ENCODE measurements at regions not wholly inside any gene's neighbourhood (a gene's known extent, or its start where the extent isn't known, plus 50 kb on each side); places are given as distances from the start of the nearest gene placed in this dataset.
"Not testable (repeated sequence)": the region's sequence is repeated elsewhere in the genome, so short reads cannot be mapped to it uniquely, and the experiment has no call there.

DNA sequence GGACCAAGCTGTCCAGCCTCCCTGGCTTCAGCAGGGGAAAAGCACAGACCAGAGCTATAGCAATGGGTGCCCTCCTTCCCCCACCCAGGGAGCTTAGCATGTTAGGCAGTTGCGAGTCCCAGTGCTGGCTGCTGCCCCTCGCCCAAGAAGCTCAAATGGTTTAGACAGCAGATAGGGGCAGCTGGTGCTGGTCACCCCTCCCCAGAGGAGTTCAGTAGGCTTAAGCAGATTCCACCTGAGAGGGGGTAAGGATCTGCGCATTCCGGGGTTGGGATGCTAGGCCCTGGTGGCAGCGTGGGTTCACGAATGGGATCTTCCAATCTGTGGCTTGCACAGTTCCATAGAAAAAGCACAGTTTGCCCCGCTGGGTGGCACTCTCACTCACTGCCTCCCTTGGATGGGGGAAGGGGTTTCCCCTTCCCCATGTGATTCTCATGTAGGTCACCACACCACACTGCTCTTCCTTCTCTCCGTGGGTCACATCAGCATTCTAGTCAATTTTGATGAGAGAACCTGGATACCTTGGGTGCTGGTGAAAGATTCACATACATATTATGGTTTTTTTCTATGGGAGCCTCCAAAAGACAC lies 665.6 kb downstream of the C12orf50 start:
- Histone ChIP-seq H3K9me3 (ENCODE audit: control insufficient read depth, low read length) (no peaks in the 10 kb centered on the region), H3K27me3 (ENCODE audit: control insufficient read depth, insufficient read depth) (no peaks in the 10 kb centered on the region), H3K27ac (ENCODE audit: low read length) (no peak overlapping the region), H3K4me3 (ENCODE audit: low read length) (no peak overlapping the region), H3K4me1 (ENCODE audit: control insufficient read depth, insufficient read depth, low read length) (no peaks in the 10 kb centered on the region)
- no peak for ATAC-seq
- intact Hi-C loops (cut with DNase I), result no loop called here
- DNase-seq, result peak in 1 of 3 donors; percentile 11
- WGBS, result 96% methylated on average over 8 of the region's 8 CpGs

DNA sequence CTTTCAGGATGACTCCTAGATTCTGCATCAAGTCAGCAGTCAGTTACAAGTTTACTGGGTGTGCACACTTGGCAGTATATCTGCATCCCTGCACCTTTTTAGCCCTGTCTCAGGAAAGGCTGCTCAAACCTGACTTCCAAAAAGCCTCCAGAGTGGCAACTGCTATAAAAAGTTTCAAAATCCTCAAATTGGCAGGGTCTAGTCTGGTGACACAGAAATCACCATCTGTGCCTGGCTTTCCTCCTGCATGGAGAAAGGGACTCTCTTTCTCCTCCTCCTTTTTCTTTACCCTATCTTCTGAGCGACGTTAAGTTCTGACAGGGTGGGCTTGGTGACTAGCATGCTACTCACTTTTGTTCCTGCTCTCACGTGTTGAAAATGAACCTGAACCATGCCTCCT lies 679.5 kb downstream of the C12orf50 start:
- ATAC-seq (no peak), DNase-seq (no peak)
- no peaks in the 10 kb centered on the region for H3K27me3 ChIP-seq (ENCODE audit: control insufficient read depth, insufficient read depth)
- H3K4me3 ChIP-seq (ENCODE audit: low read length), result no peak overlapping the region
- H3K4me1 ChIP-seq (ENCODE audit: control insufficient read depth, insufficient read depth, low read length), result no peaks in the 10 kb centered on the region
- intact Hi-C loops (cut with DNase I), result no loop called here
- H3K27ac ChIP-seq (ENCODE audit: low read length), result no peak overlapping the region
- WGBS, result 77% methylated on average over 3 of the region's 3 CpGs
- H3K9me3 ChIP-seq (ENCODE audit: control insufficient read depth, low read length), result no peaks in the 10 kb centered on the region

- Histone ChIP-seq H3K27ac (ENCODE audit: low read length) (no peak overlapping the region), H3K27me3 (ENCODE audit: control insufficient read depth, insufficient read depth) (no peaks in the 10 kb centered on the region), H3K4me3 (ENCODE audit: low read length) (no peak overlapping the region), H3K4me1 (ENCODE audit: control insufficient read depth, insufficient read depth, low read length) (no peaks in the 10 kb centered on the region), H3K9me3 (ENCODE audit: control insufficient read depth, low read length) (no peaks in the 10 kb centered on the region)
- no peak for ATAC-seq
- WGBS, result 88% methylated on average over 3 of the region's 3 CpGs
- DNase-seq, result no peak
- intact Hi-C loops (cut with DNase I), result no loop called here
Observed at GRCh38 chr12:87348071-87348470, 681.1 kb downstream of the C12orf50 start.

GRCh38 chr12:87344699-87345098 lies 684.5 kb downstream of the C12orf50 start:
- no peaks in the 10 kb centered on the region for H3K4me1 ChIP-seq (ENCODE audit: control insufficient read depth, insufficient read depth, low read length)
- H3K27me3 ChIP-seq (ENCODE audit: control insufficient read depth, insufficient read depth), result no peaks in the 10 kb centered on the region
- 76% methylated on average over 4 of the region's 4 CpGs for WGBS
- no peak for DNase-seq
- H3K9me3 ChIP-seq (ENCODE audit: control insufficient read depth, low read length), result no peaks in the 10 kb centered on the region
- intact Hi-C loops (cut with DNase I), result no loop called here
- no peak overlapping the region for H3K4me3 ChIP-seq (ENCODE audit: low read length)
- ATAC-seq, result no peak
- no peak overlapping the region for H3K27ac ChIP-seq (ENCODE audit: low read length)

DNA sequence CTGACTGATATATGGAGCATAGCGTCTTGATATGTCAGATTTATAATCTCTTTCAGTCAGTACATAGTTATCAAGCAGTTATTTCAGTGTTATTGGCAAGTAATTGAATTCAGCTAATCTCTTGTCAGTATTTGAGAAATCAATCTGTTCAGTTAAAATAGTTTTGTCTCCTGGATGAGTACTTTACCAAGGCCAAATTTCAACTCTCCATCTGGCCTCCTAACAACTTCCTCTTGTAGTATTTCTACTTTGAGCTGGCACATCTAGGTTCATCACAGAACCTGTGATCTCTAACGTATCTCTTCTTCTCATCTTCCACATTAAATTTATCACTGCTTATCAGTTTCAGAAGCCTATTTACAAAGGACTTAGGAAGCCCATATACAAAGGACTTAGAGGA lies 690.5 kb downstream of the C12orf50 start:
- Histone ChIP-seq H3K27me3 (ENCODE audit: control insufficient read depth, insufficient read depth) (no peaks in the 10 kb centered on the region), H3K27ac (ENCODE audit: low read length) (no peak overlapping the region), H3K9me3 (ENCODE audit: control insufficient read depth, low read length) (no peaks in the 10 kb centered on the region), H3K4me3 (ENCODE audit: low read length) (no peak overlapping the region), H3K4me1 (ENCODE audit: control insufficient read depth, insufficient read depth, low read length) (no peaks in the 10 kb centered on the region)
- DNase-seq (no peak), ATAC-seq (no peak)
- WGBS, result 81% methylated on average over 2 of the region's 2 CpGs
- intact Hi-C loops (cut with DNase I), result no loop called here

GRCh38 chr12:87336814-87337336 lies 692.3 kb downstream of the C12orf50 start:
- ATAC-seq, result no peak
- 68% methylated on average over 2 of the region's 2 CpGs for WGBS

DNA sequence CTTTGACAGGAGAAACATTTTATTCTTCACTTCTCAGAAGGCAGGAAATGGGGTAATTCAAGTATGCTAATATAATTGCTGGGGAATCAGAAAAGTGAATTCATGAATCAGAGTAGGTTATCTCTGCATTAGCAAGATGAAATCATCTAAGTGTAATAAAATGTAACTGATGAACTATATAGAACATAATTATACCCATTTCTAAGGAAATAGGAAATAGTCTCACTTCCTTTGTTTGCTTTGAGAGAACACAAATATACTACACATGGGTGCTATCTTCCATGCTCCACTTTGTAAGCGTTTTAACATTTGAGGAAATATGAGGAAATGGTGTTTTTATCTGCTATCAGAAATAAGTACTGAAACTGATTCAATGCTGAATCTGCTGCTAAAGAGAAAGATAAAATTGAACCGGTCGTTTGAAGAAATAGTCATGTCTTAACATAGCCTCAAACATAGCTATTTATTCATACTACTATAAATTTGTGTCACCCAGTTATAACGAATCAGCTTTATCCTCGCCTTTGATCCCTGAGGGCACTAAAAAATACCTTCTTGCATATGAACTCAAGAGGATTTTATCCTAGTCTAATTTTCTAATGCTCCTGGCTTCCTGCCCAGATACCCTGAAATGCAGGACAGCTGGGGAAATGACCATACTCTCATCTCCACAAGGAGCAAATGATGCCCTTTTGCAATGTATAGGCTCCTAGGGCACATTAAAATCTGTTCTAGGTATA lies 696.0 kb downstream of the C12orf50 start:
- DNase-seq, result no peak
- H3K9me3 ChIP-seq (ENCODE audit: control insufficient read depth, low read length), result no peaks in the 10 kb centered on the region
- ATAC-seq, result no peak
- 32% methylated on average over 5 of the region's 5 CpGs for WGBS
- H3K27me3 ChIP-seq (ENCODE audit: control insufficient read depth, insufficient read depth), result no peaks in the 10 kb centered on the region
- H3K27ac ChIP-seq (ENCODE audit: low read length), result no peak overlapping the region
- H3K4me3 ChIP-seq (ENCODE audit: low read length), result no peak overlapping the region
- peaks cover 1% of the 10 kb centered on the region for H3K4me1 ChIP-seq (ENCODE audit: control insufficient read depth, insufficient read depth, low read length)
- intact Hi-C loops (cut with DNase I), result no loop called here

More at GRCh38 chr12:87336814-87337336, 692.3 kb downstream of the C12orf50 start:
- Histone ChIP-seq H3K4me1 (ENCODE audit: control insufficient read depth, insufficient read depth, low read length) (peaks cover 1% of the 10 kb centered on the region), H3K4me3 (ENCODE audit: low read length) (no peak overlapping the region), H3K27ac (ENCODE audit: low read length) (no peak overlapping the region), H3K9me3 (ENCODE audit: control insufficient read depth, low read length) (no peaks in the 10 kb centered on the region), H3K27me3 (ENCODE audit: control insufficient read depth, insufficient read depth) (no peaks in the 10 kb centered on the region)
- intact Hi-C loops (cut with DNase I), result no loop called here
- no peak for DNase-seq

GRCh38 chr12:87330071-87330555 lies 699.1 kb downstream of the C12orf50 start:
- intact Hi-C loops (cut with DNase I); H3K27ac ChIP-seq (ENCODE audit: low read length); H3K9me3 ChIP-seq (ENCODE audit: control insufficient read depth, low read length); ATAC-seq; H3K27me3 ChIP-seq (ENCODE audit: control insufficient read depth, insufficient read depth); H3K4me3 ChIP-seq (ENCODE audit: low read length); H3K4me1 ChIP-seq (ENCODE audit: control insufficient read depth, insufficient read depth, low read length): not testable (repeated sequence)
- 92% methylated on average over 30 of the region's 30 CpGs for WGBS
- peak in 2 of 3 donors; percentile 8 to 37 for DNase-seq

DNA sequence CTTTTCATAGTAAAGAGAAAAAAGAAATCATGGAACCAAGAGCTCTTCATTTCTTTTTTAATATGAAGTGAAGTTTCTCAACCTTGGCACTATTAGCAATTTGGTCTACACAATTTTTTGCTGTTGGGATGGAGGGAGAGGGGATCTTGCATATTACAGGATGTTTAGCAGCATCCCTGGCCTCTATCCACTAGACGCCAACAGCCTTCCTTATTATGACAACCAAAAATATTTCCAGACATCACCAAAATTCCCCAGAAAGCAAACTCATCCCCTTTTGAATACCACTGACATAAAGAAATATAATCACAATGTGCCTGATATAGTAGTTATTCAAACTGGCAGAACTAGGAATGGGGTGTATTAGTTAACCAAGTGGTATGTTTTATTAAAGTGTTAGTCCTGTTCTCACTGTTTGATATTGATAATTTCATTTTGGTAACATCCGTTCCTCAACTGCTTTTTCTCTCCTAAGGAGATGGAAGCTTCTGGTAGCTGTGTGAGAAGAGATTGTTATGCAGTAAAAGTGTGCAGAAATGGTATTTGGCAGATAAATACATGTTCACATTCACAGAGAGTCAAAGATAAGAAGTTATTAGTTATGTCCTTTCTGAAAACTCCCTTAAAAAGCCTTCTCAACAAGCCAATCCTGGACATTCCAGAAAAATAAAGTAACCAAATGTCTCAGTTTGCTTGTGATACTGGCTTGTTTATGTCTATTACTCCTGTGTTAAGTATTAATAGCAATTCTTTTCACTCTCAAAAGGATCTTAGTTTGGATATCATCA lies 699.9 kb downstream of the C12orf50 start:
- H3K27me3 ChIP-seq (ENCODE audit: control insufficient read depth, insufficient read depth), result no peaks in the 10 kb centered on the region
- intact Hi-C loops (cut with DNase I), result no loop called here
- H3K9me3 ChIP-seq (ENCODE audit: control insufficient read depth, low read length), result no peaks in the 10 kb centered on the region
- no peak for ATAC-seq
- H3K27ac ChIP-seq (ENCODE audit: low read length), result no peak overlapping the region
- peaks cover 1% of the 10 kb centered on the region for H3K4me1 ChIP-seq (ENCODE audit: control insufficient read depth, insufficient read depth, low read length)
- no peak for DNase-seq
- WGBS, result 63% methylated on average over 2 of the region's 2 CpGs
- no peak overlapping the region for H3K4me3 ChIP-seq (ENCODE audit: low read length)

GRCh38 chr12:87323369-87323768 lies 705.8 kb downstream of the C12orf50 start:
- intact Hi-C loops (cut with DNase I), result no loop called here
- no peaks in the 10 kb centered on the region for H3K9me3 ChIP-seq (ENCODE audit: control insufficient read depth, low read length)
- H3K4me3 ChIP-seq (ENCODE audit: low read length), result no peak overlapping the region
- no peaks in the 10 kb centered on the region for H3K4me1 ChIP-seq (ENCODE audit: control insufficient read depth, insufficient read depth, low read length)
- ATAC-seq (peak; percentile 90 to 97), DNase-seq (no peak)
- no peaks in the 10 kb centered on the region for H3K27me3 ChIP-seq (ENCODE audit: control insufficient read depth, insufficient read depth)
- no peak overlapping the region for H3K27ac ChIP-seq (ENCODE audit: low read length)
- WGBS, result 28% methylated on average over 1 of the region's 1 CpG

DNA sequence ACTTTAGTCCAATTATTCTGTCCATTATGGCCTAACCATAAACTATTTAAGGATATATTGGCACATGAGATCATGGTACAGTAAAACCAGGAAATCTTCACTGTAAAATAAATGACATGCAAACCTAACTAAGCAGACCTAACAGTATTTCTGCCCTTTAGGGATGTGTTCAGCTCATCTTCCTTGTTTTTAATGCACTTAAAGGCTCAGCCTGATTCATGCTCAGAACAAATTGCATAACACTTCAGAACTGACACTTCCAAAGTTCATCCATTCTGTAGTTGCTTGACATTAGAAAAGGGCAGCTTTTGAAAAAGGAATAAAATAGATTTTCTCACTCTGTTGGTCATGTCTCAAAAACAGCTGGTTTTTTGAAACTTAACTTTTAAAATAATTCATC lies 708.5 kb downstream of the C12orf50 start:
- no peaks in the 10 kb centered on the region for H3K4me1 ChIP-seq (ENCODE audit: control insufficient read depth, insufficient read depth, low read length)
- intact Hi-C loops (cut with DNase I), result no loop called here
- no peak for DNase-seq
- no peaks in the 10 kb centered on the region for H3K27me3 ChIP-seq (ENCODE audit: control insufficient read depth, insufficient read depth)
- H3K27ac ChIP-seq (ENCODE audit: low read length), result no peak overlapping the region
- H3K4me3 ChIP-seq (ENCODE audit: low read length), result no peak overlapping the region
- no peaks in the 10 kb centered on the region for H3K9me3 ChIP-seq (ENCODE audit: control insufficient read depth, low read length)
- ATAC-seq, result no peak

Measured in right cardiac atrium (tissue), 5 donors.